GM12864 (cell line): ENCODE measurements at regions not wholly inside any gene's neighbourhood (a gene's known extent, or its start where the extent isn't known, plus 50 kb on each side); places are given as distances from the start of the nearest gene placed in this dataset.

Experiments
- DNase-seq: peaks from one replicate; pipeline ENCODE4 v3.0.0-alpha.2; 2011; ENCODE audit warnings: low read depth
- H3K4me3 ChIP-seq: 2 replicates; pipeline ENCODE4 v1.5.1; 2011; ENCODE audit warnings: mild to moderate bottlenecking, low read depth, low read length, control low read depth
- TF ChIP-seq, protein P1 (sequence below): IDR thresholded peaks from 2 replicates; pipeline ENCODE4 v1.5.1; 2011; ENCODE audit warnings: low read depth, mild to moderate bottlenecking, moderate library complexity, low read length, control low read depth, inconsistent platforms; ENCODE audit errors: missing control alignments

DNA sequence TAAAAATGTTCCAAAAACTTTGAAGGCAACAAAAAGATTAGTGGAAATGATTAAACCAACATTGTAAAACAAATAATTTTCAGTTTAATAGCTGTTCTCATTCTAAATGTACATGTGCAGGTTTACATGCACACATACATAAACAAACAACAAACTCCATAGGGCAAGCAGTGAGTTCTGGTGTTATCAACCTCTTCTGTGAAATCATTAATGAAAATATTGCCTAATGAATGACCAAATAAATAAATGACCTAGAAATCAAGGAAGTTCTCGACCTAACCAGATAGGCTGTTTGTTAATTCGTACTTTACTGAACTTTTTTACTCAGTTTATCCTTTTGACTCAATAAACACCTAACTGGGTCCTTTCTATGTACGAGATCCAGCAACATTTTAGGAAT lies 165.5 kb upstream of the RORB start:
- TF ChIP-seq, protein P1, sequence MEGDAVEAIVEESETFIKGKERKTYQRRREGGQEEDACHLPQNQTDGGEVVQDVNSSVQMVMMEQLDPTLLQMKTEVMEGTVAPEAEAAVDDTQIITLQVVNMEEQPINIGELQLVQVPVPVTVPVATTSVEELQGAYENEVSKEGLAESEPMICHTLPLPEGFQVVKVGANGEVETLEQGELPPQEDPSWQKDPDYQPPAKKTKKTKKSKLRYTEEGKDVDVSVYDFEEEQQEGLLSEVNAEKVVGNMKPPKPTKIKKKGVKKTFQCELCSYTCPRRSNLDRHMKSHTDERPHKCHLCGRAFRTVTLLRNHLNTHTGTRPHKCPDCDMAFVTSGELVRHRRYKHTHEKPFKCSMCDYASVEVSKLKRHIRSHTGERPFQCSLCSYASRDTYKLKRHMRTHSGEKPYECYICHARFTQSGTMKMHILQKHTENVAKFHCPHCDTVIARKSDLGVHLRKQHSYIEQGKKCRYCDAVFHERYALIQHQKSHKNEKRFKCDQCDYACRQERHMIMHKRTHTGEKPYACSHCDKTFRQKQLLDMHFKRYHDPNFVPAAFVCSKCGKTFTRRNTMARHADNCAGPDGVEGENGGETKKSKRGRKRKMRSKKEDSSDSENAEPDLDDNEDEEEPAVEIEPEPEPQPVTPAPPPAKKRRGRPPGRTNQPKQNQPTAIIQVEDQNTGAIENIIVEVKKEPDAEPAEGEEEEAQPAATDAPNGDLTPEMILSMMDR: no peak
- DNase-seq: no peak
- H3K4me3 ChIP-seq: no peak overlapping the region

DNA sequence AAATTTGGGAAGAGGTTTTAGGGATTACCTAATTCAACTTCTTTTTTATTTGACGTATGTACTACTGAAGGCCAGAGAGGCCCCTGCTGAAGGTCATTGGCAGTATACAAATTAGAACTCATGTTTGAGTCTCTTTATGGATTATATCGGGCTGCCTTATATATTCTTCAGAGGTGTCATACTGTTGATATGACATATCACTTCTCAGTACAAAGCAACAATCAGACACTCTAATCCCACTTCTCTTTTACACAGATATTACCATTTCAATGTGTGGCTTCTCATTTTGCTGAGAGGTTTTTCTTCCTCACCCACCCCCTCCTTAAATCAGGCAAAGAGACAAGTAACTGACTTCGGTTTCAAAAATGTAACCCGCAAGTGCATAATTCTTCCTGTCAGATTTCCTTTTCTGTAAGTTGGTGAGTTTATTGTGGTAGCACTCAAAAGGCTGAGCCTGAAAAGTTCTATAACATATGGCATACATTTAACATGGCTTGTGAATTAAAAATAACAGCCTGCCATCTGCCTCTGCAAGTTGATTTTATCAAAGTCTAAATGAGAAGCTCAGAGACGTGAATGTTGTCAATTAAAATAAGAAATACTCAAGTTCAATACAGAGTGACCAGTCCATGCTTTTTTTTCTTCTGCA lies 163.6 kb upstream of the RORB start:
- no peak overlapping the region for H3K4me3 ChIP-seq
- DNase-seq: no peak
- TF ChIP-seq, protein P1: no peak

DNA sequence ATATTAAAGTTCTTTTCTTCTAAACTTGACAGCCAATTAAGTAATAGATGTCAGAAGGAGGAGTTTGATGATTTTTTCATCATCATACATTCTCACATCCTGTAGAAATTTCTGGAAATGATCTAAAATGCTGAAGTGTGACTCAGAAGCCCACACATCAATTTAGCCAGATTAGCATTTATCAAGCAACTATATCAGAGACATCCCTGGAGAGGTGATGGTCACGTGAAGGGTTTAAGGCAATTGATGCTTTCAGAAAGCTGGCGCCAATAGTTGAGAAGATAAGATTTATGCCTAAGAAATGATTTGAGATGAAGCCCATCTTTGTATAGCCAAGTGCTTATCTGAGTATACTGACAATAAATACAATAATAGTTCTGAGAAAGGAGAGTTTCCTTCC lies 162.9 kb upstream of the RORB start:
- no peak overlapping the region for H3K4me3 ChIP-seq
- TF ChIP-seq, protein P1: no peak
- no peak for DNase-seq

DNA sequence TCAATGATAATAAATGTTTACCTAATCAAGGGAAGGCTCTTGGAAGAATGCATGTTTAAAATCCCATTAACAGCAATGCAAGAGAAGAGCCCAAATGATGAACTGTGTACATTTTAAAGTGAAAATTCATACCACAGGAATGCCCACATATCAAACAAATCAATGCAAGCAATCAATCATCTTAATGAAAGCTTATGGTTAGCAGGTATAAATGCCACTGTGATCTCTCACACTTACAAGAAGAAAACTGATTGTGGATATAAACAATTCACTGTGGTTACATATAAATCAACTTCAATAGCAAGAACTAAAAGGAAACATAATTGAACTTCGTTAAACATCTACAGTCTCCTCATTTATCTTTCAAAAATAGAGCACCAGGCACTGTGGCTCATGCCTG lies 161.0 kb upstream of the RORB start:
- no peak for DNase-seq
- TF ChIP-seq, protein P1: no peak
- no peak overlapping the region for H3K4me3 ChIP-seq

DNA sequence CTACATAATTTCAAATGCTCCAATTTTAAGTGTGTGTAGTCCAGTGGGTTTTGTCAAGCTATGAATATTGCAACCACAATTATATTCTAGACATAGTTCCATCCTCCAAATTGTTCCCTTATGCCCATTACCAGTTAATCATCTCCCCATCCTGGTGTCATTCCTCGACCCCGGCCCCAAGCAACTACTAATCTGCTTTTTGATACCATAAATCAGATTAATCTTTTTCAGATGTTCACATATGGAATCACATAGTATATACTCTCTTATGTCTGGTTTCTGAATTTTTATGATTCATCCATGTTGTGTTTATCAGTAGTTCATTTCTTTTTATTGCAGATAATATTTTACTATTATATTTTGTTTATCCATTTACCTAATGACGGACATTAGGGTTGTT lies 148.4 kb upstream of the RORB start:
- TF ChIP-seq, protein P1: no peak
- H3K4me3 ChIP-seq: no peak overlapping the region
- no peak for DNase-seq

DNA sequence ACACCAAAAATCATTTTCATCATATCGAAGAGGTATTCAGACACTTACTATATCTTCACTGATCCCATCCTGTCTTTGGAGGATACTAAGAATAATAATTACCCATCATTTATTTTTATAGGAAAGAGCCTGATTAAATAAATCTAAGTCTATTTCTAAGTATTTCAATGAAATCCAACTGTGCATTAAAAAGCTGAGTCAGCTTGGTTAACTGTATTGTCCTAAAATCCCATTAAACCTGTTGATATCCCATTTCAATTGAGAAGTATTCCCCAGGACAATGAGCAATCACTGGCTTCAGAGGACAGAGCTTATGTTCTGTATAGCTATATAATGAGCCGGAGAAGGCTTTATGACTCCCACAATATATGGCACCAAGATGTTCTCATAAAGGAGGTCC lies 142.0 kb upstream of the RORB start:
- no peak overlapping the region for H3K4me3 ChIP-seq
- TF ChIP-seq, protein P1: no peak
- no peak for DNase-seq

DNA sequence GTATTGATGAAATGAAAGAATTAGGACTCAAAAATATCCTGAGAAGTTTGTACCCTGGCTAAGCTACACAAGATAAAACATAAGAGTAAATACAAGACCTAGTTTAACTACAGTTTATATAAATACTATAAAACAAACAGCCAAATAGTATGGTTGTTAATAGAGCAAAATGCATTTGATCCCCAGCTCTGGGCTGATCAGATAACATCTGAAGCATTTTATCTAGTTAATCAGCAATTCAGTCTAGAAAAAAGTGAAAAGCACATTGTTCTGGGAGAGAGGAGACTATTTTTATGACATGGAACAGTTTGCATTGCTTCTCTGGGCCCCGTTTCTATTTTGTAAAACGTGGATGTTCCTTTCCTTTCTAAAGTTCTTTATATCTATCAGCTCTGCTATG lies 139.6 kb upstream of the RORB start:
- TF ChIP-seq, protein P1: no peak
- no peak for DNase-seq
- no peak overlapping the region for H3K4me3 ChIP-seq
